ENCODE measurements at regions not wholly inside any gene's neighbourhood (a gene's known extent, or its start where the extent isn't known, plus 50 kb on each side); places are given as distances from the start of the nearest gene placed in this dataset.

DNA sequence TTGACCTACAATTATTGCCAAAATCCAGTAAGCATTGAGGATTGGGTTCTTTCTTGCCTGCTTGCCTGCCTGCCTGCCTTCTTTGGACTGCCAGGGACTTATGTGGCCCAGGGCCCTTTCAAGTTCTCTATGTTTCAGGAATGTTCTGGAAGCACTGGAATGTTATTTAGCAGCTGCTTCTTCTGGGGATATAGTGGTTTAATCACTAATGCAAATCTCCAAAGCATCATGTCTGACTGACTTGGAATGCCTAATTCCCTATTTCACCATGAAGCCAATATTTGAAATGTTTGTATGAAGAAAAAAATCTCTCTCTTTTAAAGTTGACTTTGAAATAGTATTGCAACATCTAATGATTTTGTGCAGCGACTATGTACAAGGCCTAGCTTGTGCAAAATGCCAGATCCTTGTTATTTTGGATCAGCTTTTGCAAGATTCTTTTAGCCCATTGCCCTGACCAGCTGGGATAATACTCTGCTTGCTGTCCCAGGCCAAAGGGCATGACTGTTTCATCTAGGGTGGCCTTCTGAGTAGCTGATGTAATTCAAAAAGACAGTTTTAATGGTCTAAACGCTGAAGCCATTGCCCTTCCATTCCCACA is 204.6 kb downstream of the RND3 start:
- H3K4me1 ChIP-seq: peaks cover 22% of the 10 kb centered on the region
- no peaks in the 10 kb centered on the region for H3K27me3 ChIP-seq
- H3K27ac ChIP-seq: peak overlapping the region; percentile 1
- no peak overlapping the region for H3K4me3 ChIP-seq
- no peak for DNase-seq (ENCODE audit: low spot score in 2 of 2)
- WGBS: 43% methylated on average over 2 of the region's 2 CpGs
- H3K9me3 ChIP-seq: no peaks in the 10 kb centered on the region
- no peaks in the 10 kb centered on the region for H3K36me3 ChIP-seq
- TF ChIP-seq POLR2AphosphoS5 (IDR thresholded peaks at IDR 0.05) (peak in 1 of 3 donors; percentile 59), POLR2A (IDR thresholded peaks at IDR 0.05) (no peak)
- TF ChIP-seq, protein P1, sequence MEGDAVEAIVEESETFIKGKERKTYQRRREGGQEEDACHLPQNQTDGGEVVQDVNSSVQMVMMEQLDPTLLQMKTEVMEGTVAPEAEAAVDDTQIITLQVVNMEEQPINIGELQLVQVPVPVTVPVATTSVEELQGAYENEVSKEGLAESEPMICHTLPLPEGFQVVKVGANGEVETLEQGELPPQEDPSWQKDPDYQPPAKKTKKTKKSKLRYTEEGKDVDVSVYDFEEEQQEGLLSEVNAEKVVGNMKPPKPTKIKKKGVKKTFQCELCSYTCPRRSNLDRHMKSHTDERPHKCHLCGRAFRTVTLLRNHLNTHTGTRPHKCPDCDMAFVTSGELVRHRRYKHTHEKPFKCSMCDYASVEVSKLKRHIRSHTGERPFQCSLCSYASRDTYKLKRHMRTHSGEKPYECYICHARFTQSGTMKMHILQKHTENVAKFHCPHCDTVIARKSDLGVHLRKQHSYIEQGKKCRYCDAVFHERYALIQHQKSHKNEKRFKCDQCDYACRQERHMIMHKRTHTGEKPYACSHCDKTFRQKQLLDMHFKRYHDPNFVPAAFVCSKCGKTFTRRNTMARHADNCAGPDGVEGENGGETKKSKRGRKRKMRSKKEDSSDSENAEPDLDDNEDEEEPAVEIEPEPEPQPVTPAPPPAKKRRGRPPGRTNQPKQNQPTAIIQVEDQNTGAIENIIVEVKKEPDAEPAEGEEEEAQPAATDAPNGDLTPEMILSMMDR (IDR thresholded peaks at IDR 0.05): no peak

DNA sequence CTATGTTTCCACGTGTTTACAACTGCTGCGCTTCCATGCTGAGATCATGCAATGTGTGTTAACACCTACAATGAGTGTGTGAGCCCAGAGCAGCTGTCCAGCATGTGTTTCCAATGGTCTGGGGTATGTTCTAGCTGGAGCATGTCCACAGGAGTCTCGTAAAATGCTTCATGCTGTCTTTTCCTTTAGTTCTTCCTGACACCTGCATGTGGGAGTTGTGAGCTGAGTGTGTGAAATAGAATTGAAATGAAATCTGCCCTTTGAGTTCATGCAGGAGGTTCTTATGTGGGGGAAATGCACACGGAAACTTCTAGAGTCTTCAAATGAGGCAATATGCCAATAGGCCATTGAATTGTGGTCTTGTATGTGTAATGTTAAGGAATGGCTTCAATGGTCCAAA is 205.1 kb downstream of the RND3 start:
- Histone ChIP-seq H3K27me3 (no peaks in the 10 kb centered on the region), H3K4me3 (no peak overlapping the region), H3K27ac (peak overlapping the region; percentile 1), H3K36me3 (no peaks in the 10 kb centered on the region), H3K9me3 (peaks cover under 1% of the 10 kb centered on the region), H3K4me1 (peaks cover 22% of the 10 kb centered on the region)
- 61% methylated on average over 4 of the region's 4 CpGs for WGBS
- no peak for DNase-seq (ENCODE audit: low spot score in 2 of 2)
- TF ChIP-seq POLR2A (IDR thresholded peaks at IDR 0.05) (no peak), EP300 (IDR thresholded peaks at IDR 0.05) (no peak), POLR2AphosphoS5 (IDR thresholded peaks at IDR 0.05) (no peak)
- TF ChIP-seq, protein P1 (IDR thresholded peaks at IDR 0.05): no peak

DNA sequence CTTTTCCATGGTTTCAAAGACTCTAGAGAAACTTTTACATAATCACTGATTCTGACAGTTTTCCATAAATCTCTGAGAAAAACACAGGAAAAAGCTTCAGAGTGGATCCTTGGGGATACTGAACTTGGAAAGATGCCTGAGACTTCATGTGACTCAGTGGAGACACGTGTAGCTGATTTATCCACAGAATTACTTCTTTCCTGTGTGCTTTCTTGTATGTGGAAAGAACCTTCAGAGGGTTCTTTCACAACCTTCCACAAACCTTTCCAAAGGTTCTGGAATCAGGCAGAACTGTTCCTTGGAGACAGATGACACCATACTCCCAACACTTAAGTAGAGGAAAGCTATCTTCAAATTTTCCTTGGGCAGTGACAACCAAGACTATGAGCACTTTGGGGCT is 207.2 kb downstream of the RND3 start:
- no peak for DNase-seq (ENCODE audit: low spot score in 2 of 2)
- TF ChIP-seq EP300 (IDR thresholded peaks at IDR 0.05) (no peak), POLR2AphosphoS5 (IDR thresholded peaks at IDR 0.05) (peak in 2 of 3 donors; percentile 44 to 82), POLR2A (IDR thresholded peaks at IDR 0.05) (no peak)
- WGBS: 26% methylated on average over 1 of the region's 1 CpG

DNA sequence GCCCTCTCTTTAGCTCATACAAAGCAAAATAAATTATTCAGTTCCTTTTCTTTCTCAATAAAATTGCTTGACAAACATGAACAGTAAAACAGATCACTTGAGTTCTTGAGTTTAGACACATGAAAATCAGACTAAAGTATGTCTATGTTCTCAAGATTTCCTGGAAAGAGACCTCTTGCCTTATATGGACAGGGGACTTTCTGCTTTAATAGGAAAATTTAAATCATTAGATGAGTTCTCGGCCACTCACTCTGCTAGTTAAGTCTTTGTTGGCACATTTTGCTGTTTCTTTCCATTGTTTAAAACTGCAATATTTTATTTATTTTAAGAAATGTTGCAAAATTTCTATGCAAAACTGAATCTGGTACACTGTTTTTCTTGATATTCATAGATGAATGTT is 207.8 kb downstream of the RND3 start:
- Histone ChIP-seq H3K27ac (no peak overlapping the region), H3K9me3 (peaks cover 4% of the 10 kb centered on the region), H3K36me3 (no peaks in the 10 kb centered on the region), H3K4me1 (peaks cover 22% of the 10 kb centered on the region), H3K27me3 (no peaks in the 10 kb centered on the region), H3K4me3 (no peak overlapping the region)
- 55% methylated on average over 1 of the region's 1 CpG for WGBS
- TF ChIP-seq POLR2A (IDR thresholded peaks at IDR 0.05) (no peak), POLR2AphosphoS5 (IDR thresholded peaks at IDR 0.05) (no peak), EP300 (IDR thresholded peaks at IDR 0.05) (no peak)
- TF ChIP-seq, protein P1 (IDR thresholded peaks at IDR 0.05): no peak
- no peak for DNase-seq (ENCODE audit: low spot score in 2 of 2)

More for the DNA sequence above, 207.2 kb downstream of the RND3 start:
- H3K27ac ChIP-seq: no peak overlapping the region
- H3K36me3 ChIP-seq: no peaks in the 10 kb centered on the region
- H3K4me1 ChIP-seq: peaks cover 22% of the 10 kb centered on the region
- no peaks in the 10 kb centered on the region for H3K27me3 ChIP-seq
- peaks cover 4% of the 10 kb centered on the region for H3K9me3 ChIP-seq
- H3K4me3 ChIP-seq: no peak overlapping the region

DNA sequence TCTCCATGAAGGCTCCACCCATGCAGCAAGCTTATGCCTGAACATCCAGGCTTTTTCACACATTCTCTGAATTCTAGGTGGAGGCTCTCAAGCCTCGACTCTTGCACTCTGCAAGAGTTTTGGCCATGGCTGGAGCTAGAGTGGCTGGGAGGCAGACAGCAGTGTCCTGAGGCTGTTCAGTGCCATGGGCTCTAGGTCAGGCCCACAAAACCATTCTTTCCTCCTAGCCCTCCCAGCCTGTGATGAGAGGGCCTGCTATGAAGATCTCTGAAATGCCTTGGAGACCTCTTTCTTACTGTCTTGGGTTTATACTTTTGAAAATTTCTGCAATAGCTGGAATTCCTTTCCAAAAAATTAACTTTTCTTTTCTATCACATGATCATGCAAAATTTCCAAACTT is 210.7 kb downstream of the RND3 start:
- no peaks in the 10 kb centered on the region for H3K27me3 ChIP-seq
- no peak for TF ChIP-seq EP300 (IDR thresholded peaks at IDR 0.05)
- TF ChIP-seq, protein P1 (IDR thresholded peaks at IDR 0.05): no peak
- H3K4me3 ChIP-seq: no peak overlapping the region
- H3K4me1 ChIP-seq: peaks cover 15% of the 10 kb centered on the region
- H3K27ac ChIP-seq: no peak overlapping the region
- peaks cover 4% of the 10 kb centered on the region for H3K9me3 ChIP-seq
- 90% methylated on average over 1 of the region's 1 CpG for WGBS
- no peaks in the 10 kb centered on the region for H3K36me3 ChIP-seq
- no peak for DNase-seq (ENCODE audit: low spot score in 2 of 2)

DNA sequence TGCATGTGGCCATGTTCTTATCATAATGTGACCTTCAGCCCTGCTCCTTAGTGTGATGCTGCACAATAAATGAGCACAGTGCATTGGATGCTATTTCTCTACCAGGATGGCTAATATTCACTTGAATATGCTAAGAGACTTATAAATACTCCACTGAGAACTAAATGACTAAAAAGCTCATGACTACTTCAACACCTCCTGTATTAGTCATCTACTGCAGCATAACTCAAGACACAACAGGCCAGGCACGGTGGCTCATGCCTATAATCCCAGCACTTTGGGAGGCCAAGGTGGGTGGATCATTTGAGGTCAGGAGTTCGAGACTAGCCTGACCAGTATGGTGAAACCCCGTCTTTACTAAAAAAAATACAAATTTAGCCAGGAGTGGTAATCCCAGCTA is 213.4 kb downstream of the RND3 start:
- DNase-seq (ENCODE audit: low spot score in 2 of 2): no peak
- TF ChIP-seq POLR2AphosphoS5 (IDR thresholded peaks at IDR 0.05) (no peak), EP300 (IDR thresholded peaks at IDR 0.05) (no peak), POLR2A (IDR thresholded peaks at IDR 0.05) (no peak)
- TF ChIP-seq, protein P1 (IDR thresholded peaks at IDR 0.05): no peak
- WGBS: 32% methylated on average over 3 of the region's 3 CpGs

More for the DNA sequence above, 213.4 kb downstream of the RND3 start:
- Histone ChIP-seq H3K4me1 (peaks cover 2% of the 10 kb centered on the region), H3K27me3 (no peaks in the 10 kb centered on the region), H3K27ac (no peak overlapping the region), H3K9me3 (peaks cover 4% of the 10 kb centered on the region), H3K4me3 (no peak overlapping the region), H3K36me3 (no peaks in the 10 kb centered on the region)

All from suprapubic skin (tissue), 4 donors.